ENCODE measurements at regions not wholly inside any gene's neighbourhood (a gene's known extent, or its start where the extent isn't known, plus 50 kb on each side); places are given as distances from the start of the nearest gene placed in this dataset.
"Not testable (repeated sequence)": the region's sequence is repeated elsewhere in the genome, so short reads cannot be mapped to it uniquely, and the experiment has no call there.

DNA sequence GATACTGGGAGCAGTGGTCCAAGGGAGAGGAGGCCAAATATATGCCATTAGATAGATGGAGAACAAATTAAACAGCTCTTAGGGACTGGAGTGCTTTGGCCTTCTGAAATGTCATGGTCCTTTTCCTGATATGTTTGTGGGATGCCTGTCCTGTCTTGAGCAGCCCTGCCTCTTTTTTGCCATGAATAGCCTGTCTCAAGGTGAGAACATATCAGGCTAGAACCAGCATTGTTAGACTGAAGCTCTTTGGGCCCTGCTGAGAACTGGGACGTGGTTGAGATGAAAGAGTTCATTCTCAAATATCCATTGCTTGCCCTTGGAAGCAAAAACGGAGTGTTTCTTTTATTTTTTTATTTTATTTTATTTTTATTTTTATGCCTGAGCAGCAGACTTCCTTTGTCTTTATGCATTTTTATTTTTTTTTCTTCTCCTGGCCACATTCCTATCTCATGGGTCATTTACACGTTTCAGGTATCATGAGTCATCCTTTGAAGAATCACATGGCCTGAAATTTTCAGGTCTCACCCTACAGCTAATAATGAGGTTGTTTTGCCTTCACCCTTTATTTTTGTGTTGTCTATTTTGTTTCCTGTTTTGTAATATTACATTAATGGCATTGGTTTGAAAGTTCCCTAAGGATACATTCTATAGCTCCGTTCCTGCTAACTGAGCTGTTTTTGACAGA lies 371.4 kb downstream of the PSAT1 start:
- DNase-seq (ENCODE audit: low read depth, low spot score), result no peak

DNA sequence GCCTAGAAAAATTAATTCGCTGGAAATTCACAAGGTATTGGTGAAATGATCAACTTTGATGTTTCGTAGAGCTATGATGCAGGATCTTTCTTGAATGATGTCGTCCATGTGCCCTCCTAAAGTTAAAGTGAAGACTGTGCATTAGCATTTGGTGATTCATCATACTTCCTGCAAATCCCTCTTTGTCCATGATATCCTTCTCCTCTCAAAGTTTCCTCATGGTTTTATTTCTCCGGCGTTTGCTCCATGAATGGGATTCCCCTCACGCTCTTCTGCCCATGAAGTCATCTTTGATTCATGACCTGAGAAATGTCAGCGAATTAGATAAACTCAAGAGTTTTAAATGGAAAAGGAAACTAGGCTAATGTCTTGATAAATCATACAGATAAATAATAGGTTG lies 372.7 kb downstream of the PSAT1 start:
- DNase-seq (ENCODE audit: low read depth, low spot score), result no peak

DNA sequence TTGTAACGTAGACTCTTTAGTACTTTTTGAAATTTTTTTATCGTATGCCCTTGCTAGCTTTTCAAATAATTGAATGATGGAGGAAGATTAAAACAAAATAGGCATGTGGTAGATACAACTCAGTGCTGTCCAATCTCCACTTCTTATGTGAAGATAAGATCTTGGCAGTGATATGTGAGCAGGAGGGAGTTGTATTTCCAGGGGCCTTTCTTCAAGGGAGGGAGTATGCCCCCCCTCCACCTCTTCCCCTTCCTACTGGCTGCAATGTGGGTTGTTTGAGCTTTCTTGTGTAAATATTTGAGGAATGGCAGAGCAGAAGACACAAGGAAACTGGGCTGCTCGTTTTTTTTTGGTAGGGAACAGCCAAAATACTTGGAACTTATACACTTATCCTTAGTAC lies 374.9 kb downstream of the PSAT1 start:
- no peak for DNase-seq (ENCODE audit: low read depth, low spot score)

DNA sequence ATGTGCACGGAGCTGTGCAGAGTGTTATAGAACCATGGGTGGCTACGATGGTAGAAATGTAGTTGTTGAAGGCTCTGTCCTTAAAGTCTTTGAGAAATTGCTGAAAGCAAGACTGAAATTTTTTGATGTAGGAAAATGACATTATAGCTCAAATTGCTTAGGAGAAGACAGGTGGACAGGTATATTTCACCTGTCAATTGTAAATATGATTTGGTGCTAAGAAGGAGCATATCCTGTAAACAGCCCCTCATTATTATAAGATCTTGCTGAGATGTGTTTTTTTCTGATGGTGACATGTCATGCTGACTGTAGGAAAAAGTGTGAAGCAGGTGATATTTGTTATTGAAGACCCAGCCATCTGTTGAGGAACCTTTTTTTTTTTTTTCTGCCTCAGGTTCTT lies 377.9 kb downstream of the PSAT1 start:
- no peak for DNase-seq (ENCODE audit: low read depth, low spot score)

DNA sequence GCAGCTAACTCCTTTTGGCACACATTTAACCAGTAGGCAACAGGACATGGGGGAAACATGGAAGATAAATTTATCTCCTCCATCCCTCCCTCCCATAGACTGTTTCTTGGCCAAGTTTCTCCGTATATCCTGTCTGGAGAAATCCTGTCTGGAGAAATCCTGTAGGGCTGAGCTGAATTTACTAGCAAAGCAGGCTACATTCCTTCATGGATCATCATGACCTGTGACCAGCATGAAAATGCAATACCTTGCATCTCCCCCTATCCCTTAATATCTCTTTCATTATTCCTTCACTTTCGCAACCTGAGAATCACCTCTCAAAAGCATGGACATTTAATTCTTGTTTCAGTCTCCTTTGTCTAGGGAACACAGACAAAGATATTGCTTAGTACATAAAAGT lies 379.1 kb downstream of the PSAT1 start:
- DNase-seq (ENCODE audit: low read depth, low spot score), result no peak

DNA sequence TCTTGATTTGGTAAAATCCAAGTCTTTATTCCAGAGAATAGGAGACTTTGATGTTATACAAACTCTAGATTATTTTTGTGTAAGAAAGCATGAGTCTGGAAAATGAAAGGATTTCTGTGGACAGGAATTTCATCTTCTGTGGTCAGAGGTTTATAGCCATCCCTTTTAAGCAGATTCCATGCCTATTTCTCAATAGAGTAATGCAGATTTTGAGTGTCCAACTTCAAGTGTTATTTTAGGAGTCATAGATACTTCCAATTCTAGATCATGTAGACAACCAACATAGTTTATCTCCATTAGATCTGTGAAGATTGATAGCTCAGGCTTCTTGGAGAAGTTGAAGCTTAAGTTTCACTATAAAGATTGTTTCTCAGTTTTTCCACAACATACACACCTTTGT lies 379.7 kb downstream of the PSAT1 start:
- DNase-seq (ENCODE audit: low read depth, low spot score), result no peak

DNA sequence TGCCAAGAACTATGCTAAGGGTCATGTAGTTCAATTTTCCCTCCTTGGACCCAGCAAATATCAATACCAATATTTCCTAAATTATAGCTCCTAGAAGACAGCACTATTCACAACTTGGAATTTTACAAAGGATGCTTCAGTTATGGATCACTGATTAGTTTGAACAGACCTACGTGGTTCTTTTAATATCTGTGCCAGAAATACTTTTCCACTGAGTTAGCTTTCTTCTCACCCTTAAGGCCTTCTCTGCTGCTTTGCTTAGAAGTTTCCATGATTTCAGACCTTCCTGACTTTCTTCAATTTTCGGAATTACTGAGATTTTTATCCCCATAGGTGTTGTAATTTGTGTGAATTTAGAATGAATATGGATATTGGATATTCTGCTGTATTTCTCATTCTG lies 380.4 kb downstream of the PSAT1 start:
- DNase-seq (ENCODE audit: low read depth, low spot score), result no peak

DNA sequence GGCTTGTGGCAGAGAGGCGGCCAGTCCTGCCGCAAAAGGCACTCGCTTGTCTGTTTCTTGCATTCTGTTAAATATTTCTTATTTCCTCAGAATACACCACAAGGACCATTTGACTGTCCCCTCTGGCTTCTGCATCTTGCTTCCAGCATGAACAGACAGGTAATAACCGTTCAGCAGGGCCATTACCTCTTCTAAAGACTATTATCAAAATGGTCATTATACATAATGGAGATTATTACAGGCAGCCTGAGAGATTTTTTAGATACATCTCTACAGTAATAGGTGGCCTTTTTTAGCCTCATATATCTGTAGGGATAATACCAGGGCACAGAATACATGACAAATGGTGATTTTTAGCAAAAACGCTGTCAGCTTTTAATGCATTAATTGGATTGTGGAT lies 382.0 kb downstream of the PSAT1 start:
- no peak for DNase-seq (ENCODE audit: low read depth, low spot score)

DNA sequence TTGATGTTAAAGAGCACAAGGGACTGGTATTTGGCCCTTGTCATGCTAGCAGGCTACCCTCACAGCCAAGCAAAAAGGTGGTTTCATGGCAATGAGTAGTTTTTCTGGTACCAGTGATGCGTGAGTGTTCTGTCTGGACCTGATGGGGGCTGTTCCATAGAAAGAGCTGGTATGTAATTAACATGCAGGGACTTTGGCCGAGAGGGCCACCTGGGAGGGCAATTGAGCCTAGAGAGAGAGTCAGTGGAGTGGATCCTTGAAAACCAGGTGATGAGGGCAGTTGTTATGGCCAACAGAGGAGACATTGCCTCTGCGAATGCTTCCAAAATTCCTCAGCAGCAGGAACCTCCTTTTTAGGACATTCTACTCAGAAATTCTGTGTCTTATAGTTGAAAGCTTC lies 383.3 kb downstream of the PSAT1 start:
- no peak for DNase-seq (ENCODE audit: low read depth, low spot score)

DNA sequence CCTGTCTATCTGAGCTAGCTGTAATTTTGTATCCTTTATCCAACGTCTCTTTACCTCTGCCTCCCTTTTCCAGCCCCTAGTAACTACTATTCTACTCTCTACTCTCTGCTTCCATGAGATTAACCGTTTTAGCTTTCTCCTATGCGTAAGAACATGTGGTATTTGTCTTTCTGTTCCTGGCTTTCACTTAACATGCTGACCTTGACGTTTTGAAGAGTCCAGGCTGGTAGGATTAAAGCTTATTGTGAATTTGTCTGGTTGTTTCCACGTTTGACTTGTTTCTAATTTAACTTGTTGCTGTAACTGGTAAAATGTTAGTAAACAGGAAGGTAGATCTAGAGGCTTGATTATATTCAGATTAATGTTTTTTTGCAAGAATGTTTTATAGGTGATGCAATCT lies 385.3 kb downstream of the PSAT1 start:
- no peak for DNase-seq (ENCODE audit: low read depth, low spot score)

DNA sequence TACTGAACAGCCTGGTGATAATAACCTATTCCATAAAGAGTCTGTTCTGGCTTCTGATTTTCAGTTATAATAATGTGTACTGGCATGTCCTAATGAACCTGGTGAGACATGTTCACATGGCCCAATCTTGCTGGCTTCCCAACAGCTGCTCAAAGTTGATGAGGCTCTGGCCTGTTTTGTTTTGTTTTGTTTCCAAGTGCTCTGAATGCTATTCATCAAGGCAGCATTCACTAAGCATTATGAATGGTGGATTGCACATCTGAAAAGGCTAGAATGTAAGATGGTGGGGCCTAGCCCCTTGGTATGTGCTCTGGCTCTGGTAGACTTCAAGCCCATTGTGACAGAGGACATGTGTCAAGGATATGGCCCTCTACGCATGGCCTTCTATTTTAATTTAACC lies 388.5 kb downstream of the PSAT1 start:
- no peak for DNase-seq (ENCODE audit: low read depth, low spot score)

DNA sequence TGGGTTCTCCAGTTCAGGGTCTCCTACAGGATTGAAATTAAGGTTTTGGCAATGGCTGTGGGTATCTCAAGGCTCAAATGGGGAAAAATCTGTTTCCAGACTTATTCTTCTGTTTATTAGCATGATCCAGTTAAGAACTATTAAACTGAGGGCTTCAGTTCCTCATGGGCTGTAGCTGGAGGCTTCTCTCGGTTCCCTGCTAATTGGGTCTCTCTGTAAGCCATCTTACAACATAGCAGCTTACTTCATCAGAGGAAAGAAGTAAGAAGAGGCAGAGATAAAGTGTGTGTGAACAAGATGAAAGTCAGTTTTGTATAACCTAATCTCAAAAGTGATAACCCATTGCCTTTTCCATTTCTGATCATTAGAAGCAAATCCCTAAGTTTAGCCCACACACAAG lies 391.9 kb downstream of the PSAT1 start:
- DNase-seq (ENCODE audit: low read depth, low spot score), result no peak

DNA sequence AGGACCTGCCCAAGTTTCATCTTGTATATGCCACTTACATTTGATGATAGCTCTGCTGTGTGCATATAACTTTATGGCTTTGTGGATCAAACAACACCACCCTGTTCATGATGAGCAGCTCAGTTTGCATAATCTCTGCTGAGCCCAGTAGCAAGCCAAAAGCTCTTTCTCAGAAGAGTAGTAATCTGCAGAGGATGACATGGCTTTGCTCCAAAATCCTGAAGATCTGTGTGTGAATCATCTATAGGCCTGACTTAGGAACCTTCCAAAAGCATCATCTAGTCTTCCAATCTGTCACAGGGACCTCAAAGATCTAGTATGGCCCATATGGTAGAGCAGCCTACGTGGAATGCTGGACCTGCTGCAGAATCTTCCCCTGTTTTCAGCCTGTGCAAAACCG lies 394.6 kb downstream of the PSAT1 start:
- DNase-seq (ENCODE audit: low read depth, low spot score), result no peak

DNA sequence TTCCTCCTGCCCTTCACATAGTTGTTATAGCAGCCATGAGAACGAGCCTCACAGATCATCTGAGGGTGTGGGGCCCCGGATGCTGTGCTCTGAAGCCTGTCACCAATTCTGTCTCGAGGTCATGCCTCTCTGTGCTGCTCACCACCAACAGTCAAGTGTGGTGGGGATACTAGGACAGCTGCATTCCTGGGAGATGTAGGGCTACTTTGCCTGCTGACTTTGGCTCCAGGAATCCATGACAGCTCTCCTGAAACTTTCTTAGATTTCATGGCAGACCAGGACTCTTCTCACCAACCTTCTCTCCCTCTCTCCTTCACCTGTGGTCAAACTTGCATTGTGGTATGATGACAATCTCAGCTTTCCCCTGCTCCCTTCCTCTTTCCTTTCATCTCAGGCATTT lies 395.9 kb downstream of the PSAT1 start:
- DNase-seq (ENCODE audit: low read depth, low spot score), result no peak

DNA sequence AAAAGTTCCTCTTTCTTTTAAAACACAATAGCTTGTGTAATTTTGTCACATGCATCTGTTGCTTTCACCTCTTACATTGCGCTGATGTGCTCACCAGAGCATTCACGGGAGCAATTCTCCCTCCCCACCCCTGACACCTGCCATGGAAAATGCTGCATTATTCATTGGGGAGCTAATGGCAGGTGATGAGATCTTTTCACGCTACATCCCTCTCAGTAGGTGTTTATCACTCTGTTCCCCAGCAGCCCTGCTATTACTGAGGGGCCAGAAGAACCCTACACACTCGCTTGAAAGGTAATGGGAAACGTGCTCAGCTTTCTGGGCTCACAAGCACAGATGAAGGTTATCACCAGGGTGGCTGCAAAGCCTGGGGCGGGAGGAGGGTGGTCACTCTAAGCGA lies 398.0 kb downstream of the PSAT1 start:
- DNase-seq (ENCODE audit: low read depth, low spot score), result no peak

DNA sequence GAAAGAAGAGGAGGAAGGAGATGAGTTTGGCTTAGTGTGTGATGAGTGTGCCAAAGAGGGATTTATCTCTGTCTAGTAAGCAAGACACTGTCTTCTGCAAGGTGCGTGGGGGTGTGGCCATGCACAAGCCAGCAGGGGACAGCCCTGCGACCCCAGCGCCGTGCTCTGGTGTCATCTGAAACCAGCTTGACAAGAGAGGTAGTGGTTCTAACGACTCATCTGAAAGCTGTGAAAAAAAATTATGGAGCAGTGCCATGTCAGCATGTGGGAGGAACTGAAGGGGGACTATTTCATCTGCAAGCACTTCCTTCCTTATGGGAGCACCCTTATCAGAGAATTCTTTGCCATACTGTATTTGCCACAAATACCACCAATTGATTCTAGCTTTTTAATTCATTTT lies 398.6 kb downstream of the PSAT1 start:
- no peak for DNase-seq (ENCODE audit: low read depth, low spot score)

DNA sequence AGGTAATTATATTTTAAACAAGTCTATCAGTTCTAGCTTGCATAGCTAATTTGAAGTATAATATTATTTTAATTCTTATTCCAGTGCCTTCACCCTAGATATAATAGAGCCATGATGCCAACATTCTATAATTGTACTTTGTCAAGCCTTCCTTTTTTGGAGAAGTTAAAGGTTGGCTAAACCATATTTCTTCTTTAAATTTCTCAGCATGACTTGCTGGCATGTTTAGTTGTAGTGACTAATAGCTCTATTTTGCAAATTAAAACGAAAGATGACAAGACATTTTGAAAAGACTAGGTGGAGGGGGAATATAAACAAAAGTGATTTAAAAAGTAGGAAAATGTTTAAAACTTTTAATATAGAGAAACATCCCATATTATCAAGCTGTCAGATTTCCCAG lies 400.7 kb downstream of the PSAT1 start:
- no peak for DNase-seq (ENCODE audit: low read depth, low spot score)

DNA sequence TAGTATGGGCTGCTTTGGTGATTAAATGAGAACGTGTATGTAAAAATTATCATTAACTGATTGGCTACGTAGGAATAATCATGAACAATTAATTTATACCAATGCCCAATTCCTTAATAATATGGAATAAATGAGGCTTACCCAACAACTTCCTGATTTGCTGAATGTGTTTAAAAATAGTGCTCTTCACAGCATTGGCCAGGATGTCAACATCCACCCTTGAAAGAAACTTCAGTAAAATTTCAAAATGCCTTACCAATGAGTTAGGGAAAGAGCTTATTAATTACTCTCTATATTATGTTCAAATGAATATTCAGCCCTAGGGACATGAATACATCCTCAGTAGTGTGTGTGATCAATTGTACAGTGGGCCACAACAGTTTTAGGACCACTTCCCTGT lies 401.4 kb downstream of the PSAT1 start:
- no peak for DNase-seq (ENCODE audit: low read depth, low spot score)

DNA sequence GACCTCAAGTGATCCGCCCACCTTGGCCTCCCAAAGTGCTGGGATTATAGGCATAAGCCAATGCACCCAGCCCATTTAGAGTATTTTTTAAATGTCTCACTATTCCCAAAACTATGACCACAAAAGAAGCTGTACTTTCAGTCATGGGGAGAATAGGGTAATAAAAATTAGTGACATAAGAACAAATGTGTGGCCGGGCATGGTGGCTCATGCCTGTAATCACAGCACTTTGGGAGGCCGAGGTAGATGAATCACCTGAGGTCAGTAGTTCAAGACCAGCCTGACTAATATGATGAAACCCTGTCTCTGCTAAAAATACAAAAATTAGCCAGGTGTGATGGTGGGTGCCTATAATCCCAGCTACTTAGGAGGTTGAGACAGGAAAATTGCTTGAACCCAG lies 402.3 kb downstream of the PSAT1 start:
- not testable (repeated sequence) for DNase-seq (ENCODE audit: low read depth, low spot score)

DNA sequence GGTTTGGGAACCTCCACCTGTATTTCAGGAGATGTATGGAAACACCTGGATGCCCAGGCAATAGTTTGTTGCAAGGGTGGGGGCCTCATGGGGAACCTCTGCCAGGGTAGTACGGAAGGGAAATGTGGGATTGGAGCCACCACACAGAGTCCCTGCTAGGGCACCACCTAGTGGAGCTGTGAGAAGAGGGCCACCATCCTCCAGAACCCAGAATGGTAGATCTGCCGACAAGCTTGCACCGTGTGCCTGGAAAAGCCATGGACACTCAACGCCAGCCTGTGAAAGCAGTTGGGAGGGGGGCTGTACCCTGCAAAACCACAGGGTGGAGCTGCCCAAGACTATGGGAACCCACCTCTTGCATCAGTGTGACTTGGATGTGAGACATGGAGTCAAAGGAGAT lies 407.2 kb downstream of the PSAT1 start:
- not testable (repeated sequence) for DNase-seq (ENCODE audit: low read depth, low spot score)

DNA sequence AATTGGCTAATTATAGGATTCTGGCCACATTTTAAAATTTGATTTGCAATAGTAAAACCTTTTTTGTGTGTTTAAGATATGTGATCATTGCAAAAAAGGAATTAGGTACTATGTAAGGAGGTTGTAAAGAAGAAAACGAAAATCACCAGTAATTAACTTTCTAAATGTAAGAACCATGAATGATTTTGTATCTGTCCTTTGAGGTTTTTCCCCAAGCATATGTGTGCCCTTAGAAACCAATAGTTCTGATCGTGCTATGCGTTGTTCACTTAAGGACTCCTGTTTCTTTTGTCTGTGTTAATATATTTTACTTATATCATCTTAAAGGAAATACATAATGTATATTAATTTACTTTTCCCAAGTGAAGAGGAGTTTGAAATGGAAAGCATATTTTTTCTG lies 410.2 kb downstream of the PSAT1 start:
- no peak for DNase-seq (ENCODE audit: low read depth, low spot score)

DNA sequence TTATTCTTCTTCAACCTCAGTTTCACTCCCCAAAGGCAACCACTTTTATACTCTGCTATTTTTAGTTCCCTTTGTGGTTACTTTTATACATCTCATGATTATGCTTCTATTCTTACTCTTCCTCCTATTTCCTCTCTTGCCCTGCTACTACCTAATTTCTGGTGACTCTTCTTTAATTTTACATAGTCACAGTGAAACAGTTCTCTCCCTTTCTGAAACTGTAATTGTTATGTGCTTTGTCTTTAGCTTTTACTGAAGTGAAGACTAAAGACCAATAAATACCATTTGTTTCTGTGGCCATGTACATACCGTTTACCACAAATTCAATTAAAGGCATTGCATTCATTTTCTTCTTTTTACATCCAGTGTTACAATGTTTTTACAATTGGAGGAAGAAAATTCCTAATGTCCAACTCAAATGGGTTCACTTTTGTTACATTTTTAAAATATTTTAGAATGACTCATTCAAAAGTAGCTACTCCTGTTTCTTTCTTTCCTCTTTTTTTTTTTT lies 410.6 kb downstream of the PSAT1 start:
- DNase-seq (ENCODE audit: low read depth, low spot score), result no peak

DNA sequence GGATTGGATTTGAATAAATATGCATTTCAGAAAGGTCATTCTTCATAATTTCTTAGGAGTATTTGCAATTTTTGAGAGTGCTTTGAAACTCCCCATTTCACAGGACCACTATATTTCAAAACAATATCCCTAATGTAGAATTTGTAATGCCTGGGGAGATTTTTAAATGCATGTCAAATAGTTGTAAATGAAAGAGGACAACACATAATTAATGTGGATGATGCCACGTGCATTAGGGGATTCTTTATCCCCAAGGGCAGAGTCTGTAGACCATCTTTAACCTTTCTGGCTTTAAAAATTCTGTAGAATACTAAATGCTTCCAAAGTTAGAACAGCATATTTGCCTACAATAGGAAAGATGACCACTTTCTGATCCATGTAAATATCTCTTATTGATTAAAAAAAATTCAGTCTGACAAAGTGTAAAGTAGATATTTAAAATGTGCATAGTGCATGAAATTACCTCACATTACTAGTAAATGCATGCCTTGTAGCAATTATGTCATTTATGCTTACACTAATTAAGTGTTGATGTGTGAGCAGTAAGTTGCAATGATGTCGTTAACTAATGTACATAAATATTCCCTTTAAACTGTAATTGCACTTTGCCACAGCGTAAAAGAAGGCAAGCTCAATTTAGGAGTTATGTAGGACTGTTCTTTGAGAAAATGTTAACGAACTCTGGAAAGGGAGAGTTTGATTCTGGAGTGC lies 416.1 kb downstream of the PSAT1 start:
- DNase-seq (ENCODE audit: low read depth, low spot score), result no peak
